ENCODE measurements at regions not wholly inside any gene's neighbourhood (a gene's known extent, or its start where the extent isn't known, plus 50 kb on each side); places are given as distances from the start of the nearest gene placed in this dataset.
"Not testable (repeated sequence)": the region's sequence is repeated elsewhere in the genome, so short reads cannot be mapped to it uniquely, and the experiment has no call there.

DNA sequence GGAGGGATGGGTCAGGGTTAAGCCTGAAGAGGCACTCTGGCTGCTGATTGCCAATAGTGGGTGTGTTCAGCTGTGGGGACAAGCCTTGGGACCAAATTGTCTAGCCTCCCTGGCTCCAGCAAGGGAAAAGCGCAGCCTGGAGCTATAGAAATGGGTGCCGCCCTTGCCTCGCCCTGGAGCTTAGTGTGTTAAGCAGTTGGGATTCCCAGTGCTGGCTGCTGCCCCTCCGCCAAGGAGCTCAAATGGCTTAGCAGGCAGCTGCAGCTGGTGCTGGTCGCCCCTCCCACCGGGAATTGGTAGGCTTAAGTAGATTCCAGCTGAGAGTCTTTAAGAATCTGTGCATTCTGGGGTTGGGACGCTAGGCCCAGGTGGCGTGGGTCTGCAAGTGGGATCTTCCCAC is 662.9 kb upstream of the TBL1XR1 start:
- Histone ChIP-seq H3K4me1 (ENCODE audit: low read depth) (no peaks in the 10 kb centered on the region), H3K9me3 (ENCODE audit: low read depth) (no peaks in the 10 kb centered on the region), H3K27me3 (no peaks in the 10 kb centered on the region), H3K4me3 (no peak overlapping the region), H3K36me3 (no peaks in the 10 kb centered on the region), H3K27ac (no peak overlapping the region)
- no peak for DNase-seq (ENCODE audit: low read depth in 1 of 2, low spot score in 1 of 2)
- no peak for TF ChIP-seq CTCF (IDR thresholded peaks at IDR 0.05; ENCODE audit: low read depth, low read length)

- Histone ChIP-seq H3K36me3 (no peaks in the 10 kb centered on the region), H3K27me3 (no peaks in the 10 kb centered on the region), H3K4me1 (ENCODE audit: low read depth) (no peaks in the 10 kb centered on the region), H3K9me3 (ENCODE audit: low read depth) (no peaks in the 10 kb centered on the region), H3K4me3 (no peak overlapping the region), H3K27ac (no peak overlapping the region)
- TF ChIP-seq CTCF (IDR thresholded peaks at IDR 0.05; ENCODE audit: low read depth, low read length): no peak
- DNase-seq (ENCODE audit: low read depth in 1 of 2, low spot score in 1 of 2): no peak
Measured at GRCh38 chr3:177862962-177863491, 665.7 kb upstream of the TBL1XR1 start.

DNA sequence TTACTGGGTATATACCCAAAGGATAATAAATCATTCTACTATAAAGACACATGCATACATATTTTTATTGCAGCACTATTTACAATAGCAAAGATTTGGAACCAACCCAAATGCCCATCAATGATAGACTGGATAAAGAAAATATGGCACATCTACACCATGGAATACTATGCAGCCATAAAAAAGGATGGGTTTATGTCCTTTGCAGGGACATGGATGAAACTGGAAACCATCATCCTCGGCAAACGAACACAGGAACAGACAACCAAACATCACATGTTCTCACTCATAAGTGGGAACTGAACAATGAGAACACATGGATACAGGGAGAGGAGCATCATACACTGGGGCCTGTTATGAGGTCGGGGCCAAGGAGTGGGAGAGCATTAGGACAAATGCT is 665.0 kb upstream of the KCNMB2 start:
- H3K27ac ChIP-seq; H3K4me3 ChIP-seq; H3K4me1 ChIP-seq (ENCODE audit: low read depth); H3K9me3 ChIP-seq (ENCODE audit: low read depth); H3K36me3 ChIP-seq; H3K27me3 ChIP-seq; DNase-seq (ENCODE audit: low read depth in 1 of 2, low spot score in 1 of 2): not testable (repeated sequence)

GRCh38 chr3:177878192-177878591 is 658.0 kb upstream of the KCNMB2 start:
- Histone ChIP-seq H3K4me1 (ENCODE audit: low read depth) (no peaks in the 10 kb centered on the region), H3K27ac (no peak overlapping the region), H3K4me3 (no peak overlapping the region), H3K27me3 (no peaks in the 10 kb centered on the region), H3K9me3 (ENCODE audit: low read depth) (no peaks in the 10 kb centered on the region), H3K36me3 (no peaks in the 10 kb centered on the region)
- no peak for TF ChIP-seq CTCF (IDR thresholded peaks at IDR 0.05; ENCODE audit: low read depth, low read length)
- peak in 1 of 2 donors; percentile 12 for DNase-seq (ENCODE audit: low read depth in 1 of 2, low spot score in 1 of 2)

DNA sequence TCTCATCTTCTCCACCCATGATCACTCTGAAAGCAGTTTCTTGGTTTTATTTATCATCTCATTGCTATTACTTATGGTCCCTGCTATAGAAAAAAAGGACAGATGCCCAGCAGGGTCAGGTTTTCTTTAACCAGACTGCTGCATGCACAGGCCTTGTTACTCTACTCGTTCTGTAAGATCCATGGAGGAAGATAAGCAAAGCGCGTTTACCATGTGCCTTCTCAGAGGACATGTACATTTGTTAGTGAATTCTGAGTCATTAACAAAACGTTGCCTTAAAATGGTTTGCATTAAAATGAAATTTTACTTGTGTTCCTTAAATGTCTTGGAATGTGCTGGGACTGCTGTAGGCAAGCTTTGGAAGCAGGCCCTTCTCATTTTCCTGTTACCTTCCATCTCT is 657.3 kb upstream of the KCNMB2 start:
- no peaks in the 10 kb centered on the region for H3K27me3 ChIP-seq
- H3K4me1 ChIP-seq (ENCODE audit: low read depth): no peaks in the 10 kb centered on the region
- H3K27ac ChIP-seq: no peak overlapping the region
- no peaks in the 10 kb centered on the region for H3K36me3 ChIP-seq
- no peaks in the 10 kb centered on the region for H3K9me3 ChIP-seq (ENCODE audit: low read depth)
- DNase-seq (ENCODE audit: low read depth in 1 of 2, low spot score in 1 of 2): no peak
- TF ChIP-seq CTCF (IDR thresholded peaks at IDR 0.05; ENCODE audit: low read depth, low read length): no peak
- no peak overlapping the region for H3K4me3 ChIP-seq

DNA sequence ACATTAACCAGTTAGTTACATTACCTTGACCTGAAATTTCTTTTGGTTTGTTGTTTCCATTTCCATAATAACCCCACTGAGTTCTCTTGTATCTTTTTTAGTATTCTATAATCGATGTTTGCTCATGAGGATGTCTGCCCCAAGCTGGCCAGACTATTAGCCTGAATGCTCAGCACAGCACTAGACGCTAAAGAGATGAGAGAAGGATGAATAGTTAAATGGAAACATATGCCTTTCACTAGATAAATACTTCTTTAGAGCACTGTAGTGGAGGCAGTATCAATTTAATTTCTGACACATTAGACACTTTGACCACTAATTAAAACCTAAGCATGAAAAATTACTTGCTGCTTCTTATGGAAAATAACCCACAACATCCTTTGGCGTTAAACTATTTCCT is 654.9 kb upstream of the KCNMB2 start:
- H3K4me1 ChIP-seq (ENCODE audit: low read depth): no peaks in the 10 kb centered on the region
- no peaks in the 10 kb centered on the region for H3K27me3 ChIP-seq
- no peak overlapping the region for H3K27ac ChIP-seq
- no peaks in the 10 kb centered on the region for H3K9me3 ChIP-seq (ENCODE audit: low read depth)
- TF ChIP-seq CTCF (IDR thresholded peaks at IDR 0.05; ENCODE audit: low read depth, low read length): no peak
- DNase-seq (ENCODE audit: low read depth in 1 of 2, low spot score in 1 of 2): no peak
- no peak overlapping the region for H3K4me3 ChIP-seq
- no peaks in the 10 kb centered on the region for H3K36me3 ChIP-seq
